ENCODE measurements at regions not wholly inside any gene's neighbourhood (a gene's known extent, or its start where the extent isn't known, plus 50 kb on each side); places are given as distances from the start of the nearest gene placed in this dataset.

- DNase-seq: no peak
Observed at GRCh38 chr5:143484601-143485000, 81.1 kb upstream of the NR3C1 start.

GRCh38 chr5:143481697-143482531 lies 78.4 kb upstream of the NR3C1 start:
- DNase-seq: no peak

- no peak for DNase-seq
Observed at GRCh38 chr5:143480001-143480400, 76.5 kb upstream of the NR3C1 start.

GRCh38 chr5:143479394-143479793 lies 75.9 kb upstream of the NR3C1 start:
- DNase-seq: no peak

- no peak for DNase-seq
Observed at GRCh38 chr5:143476601-143477211, 73.2 kb upstream of the NR3C1 start.

- DNase-seq: no peak
Observed at GRCh38 chr5:143474616-143475015, 71.1 kb upstream of the NR3C1 start.

GRCh38 chr5:143473481-143473880 lies 70.0 kb upstream of the NR3C1 start:
- no peak for DNase-seq

- DNase-seq: no peak
Observed at GRCh38 chr5:143472576-143472975, 69.1 kb upstream of the NR3C1 start.

GRCh38 chr5:143471666-143472464 lies 68.4 kb upstream of the NR3C1 start:
- DNase-seq: no peak

- DNase-seq: no peak
Observed at GRCh38 chr5:143471041-143471509, 67.6 kb upstream of the NR3C1 start.

GRCh38 chr5:143470120-143470519 lies 66.6 kb upstream of the NR3C1 start:
- no peak for DNase-seq

GRCh38 chr5:143469125-143469524 lies 65.6 kb upstream of the NR3C1 start:
- DNase-seq: no peak

- no peak for DNase-seq
Observed at GRCh38 chr5:143466632-143467031, 63.1 kb upstream of the NR3C1 start.

- DNase-seq: no peak
Observed at GRCh38 chr5:143464723-143465490, 61.4 kb upstream of the NR3C1 start.

- DNase-seq: no peak
Observed at GRCh38 chr5:143462431-143462830, 58.9 kb upstream of the NR3C1 start.

- no peak for DNase-seq
Observed at GRCh38 chr5:143459433-143459832, 55.9 kb upstream of the NR3C1 start.

- no peak for DNase-seq
Observed at GRCh38 chr5:143456952-143457547, 53.6 kb upstream of the NR3C1 start.

GRCh38 chr5:143454936-143455516 lies 51.5 kb upstream of the NR3C1 start:
- DNase-seq: no peak

GRCh38 chr5:143453720-143454119 lies 50.2 kb upstream of the NR3C1 start:
- DNase-seq: no peak
